Karpas-422 (cell line): ENCODE measurements at regions not wholly inside any gene's neighbourhood (a gene's known extent, or its start where the extent isn't known, plus 50 kb on each side); places are given as distances from the start of the nearest gene placed in this dataset.

Experiments used
- DNase-seq: peaks from one replicate; pipeline ENCODE4 v3.0.0-alpha.2; 2015
- H2AFZ ChIP-seq: fragments of 200-600 bp; sonication (generic); 2 replicates; pipeline ENCODE4 v1.6.1; 2014; ENCODE audit warnings: antibody characterized with exemption, low read length, mixed read lengths
- H3K27ac ChIP-seq: fragments of 200-600 bp; sonication (generic); 2 replicates; pipeline ENCODE4 v1.5.1; 2014; ENCODE audit warnings: mild to moderate bottlenecking, low read length, moderate library complexity
- H3K27me3 ChIP-seq: fragments of 200-600 bp; sonication (generic); 2 replicates; pipeline ENCODE4 v1.6.1; 2014; ENCODE audit warnings: low read length, mixed read lengths
- H3K36me3 ChIP-seq: fragments of 200-600 bp; sonication (generic); 2 replicates; pipeline ENCODE4 v1.6.1; 2014; ENCODE audit warnings: low read length, mixed read lengths; ENCODE audit not compliant: insufficient read depth
- H3K4me1 ChIP-seq: fragments of 200-600 bp; sonication (generic); 2 replicates; pipeline ENCODE4 v1.6.1; 2014; ENCODE audit warnings: mild to moderate bottlenecking, low read length, mixed read lengths
- H3K4me2 ChIP-seq: fragments of 200-600 bp; sonication (generic); 2 replicates; pipeline ENCODE4 v1.6.1; 2014; ENCODE audit warnings: low read length, low read depth, mild to moderate bottlenecking; ENCODE audit not compliant: poor library complexity, severe bottlenecking
- H3K4me3 ChIP-seq: fragments of 200-600 bp; sonication (generic); 2 replicates; pipeline ENCODE4 v1.5.1; 2014; ENCODE audit warnings: mild to moderate bottlenecking, antibody characterized with exemption, low read length, mixed read lengths
- H3K79me2 ChIP-seq: fragments of 200-600 bp; sonication (generic); 2 replicates; pipeline ENCODE4 v1.6.1; 2014; ENCODE audit warnings: mild to moderate bottlenecking, low read length, mixed read lengths
- H3K9ac ChIP-seq: fragments of 200-600 bp; sonication (generic); 2 replicates; pipeline ENCODE4 v1.6.0; 2014; ENCODE audit warnings: low read length
- H3K9me2 ChIP-seq: fragments of 200-600 bp; sonication (generic), shearing (Covaris generic); replicated peaks from 2 replicates; pipeline ENCODE4 v1.6.0; 2014; ENCODE audit warnings: mild to moderate bottlenecking, low read length, moderate library complexity; ENCODE audit not compliant: insufficient read depth
- H3K9me3 ChIP-seq: fragments of 300-700, 200-600 bp; sonication (generic); 2 replicates; pipeline ENCODE4 v1.6.1; 2014; ENCODE audit warnings: low read length, mixed read lengths
- H4K20me1 ChIP-seq: fragments of 200-600 bp; sonication (generic); 2 replicates; pipeline ENCODE4 v1.6.1; 2014; ENCODE audit warnings: mild to moderate bottlenecking, antibody characterized with exemption, low read length, low read depth; ENCODE audit not compliant: insufficient read depth

DNA sequence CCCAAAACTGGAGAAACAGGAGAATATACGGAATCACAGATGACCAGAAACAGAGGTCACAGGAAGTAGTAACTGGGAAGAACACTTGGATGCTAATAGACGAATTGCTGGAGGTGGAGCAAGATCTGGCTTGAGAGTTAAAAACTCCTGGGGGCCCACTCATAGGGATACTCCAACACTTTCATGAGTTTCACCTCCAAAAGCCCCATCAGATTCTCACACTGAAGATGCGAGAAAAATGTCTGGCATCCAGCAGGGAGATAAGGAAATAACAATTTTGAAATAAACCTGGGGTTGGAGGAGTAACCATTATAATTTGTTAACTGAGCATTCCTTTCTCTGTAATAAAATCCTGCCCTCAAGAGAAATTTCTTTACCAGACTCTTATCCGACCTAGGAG is 154.0 kb downstream of the ANXA2 start:
- Histone ChIP-seq H3K9me3 (no peaks in the 10 kb centered on the region), H3K9me2 (no peaks in the 10 kb centered on the region), H3K4me3 (no peak overlapping the region), H2AFZ (no peak overlapping the region), H3K27me3 (no peaks in the 10 kb centered on the region), H3K27ac (no peak overlapping the region), H3K36me3 (no peaks in the 10 kb centered on the region), H3K4me2 (no peak overlapping the region), H3K4me1 (no peaks in the 10 kb centered on the region), H4K20me1 (no peaks in the 10 kb centered on the region), H3K9ac (no peak overlapping the region), H3K79me2 (no peaks in the 10 kb centered on the region)
- DNase-seq: no peak

GRCh38 chr15:60244813-60245212 is 153.0 kb downstream of the ANXA2 start:
- Histone ChIP-seq H3K79me2 (no peaks in the 10 kb centered on the region), H4K20me1 (no peaks in the 10 kb centered on the region), H3K4me2 (no peak overlapping the region), H3K9me2 (no peaks in the 10 kb centered on the region), H3K4me3 (no peak overlapping the region), H3K27ac (no peak overlapping the region), H3K9me3 (no peaks in the 10 kb centered on the region), H2AFZ (no peak overlapping the region), H3K9ac (no peak overlapping the region), H3K4me1 (no peaks in the 10 kb centered on the region), H3K27me3 (no peaks in the 10 kb centered on the region), H3K36me3 (no peaks in the 10 kb centered on the region)
- DNase-seq: no peak

DNA sequence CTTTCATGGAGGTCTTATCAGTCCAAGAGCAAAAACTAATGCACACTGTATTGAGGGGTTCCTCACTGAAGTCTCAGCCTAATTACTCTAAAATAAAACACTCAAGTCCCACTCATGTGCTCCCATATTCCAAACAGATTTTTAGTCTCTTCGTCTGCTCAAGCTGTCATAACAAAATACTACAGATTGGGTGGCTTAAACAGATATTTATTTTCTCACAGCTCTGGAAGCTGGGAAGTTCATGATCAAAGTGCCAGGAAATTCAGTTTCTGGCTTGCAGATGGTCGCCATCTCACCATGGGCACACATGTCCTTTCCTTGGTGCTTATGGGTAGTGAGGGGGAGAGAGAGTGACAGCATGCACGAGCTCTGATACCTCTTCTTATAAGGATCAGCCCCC is 147.5 kb downstream of the ANXA2 start:
- H3K4me2 ChIP-seq: no peak overlapping the region
- no peak overlapping the region for H3K4me3 ChIP-seq
- no peak overlapping the region for H3K27ac ChIP-seq
- no peak overlapping the region for H3K9ac ChIP-seq
- H3K27me3 ChIP-seq: no peaks in the 10 kb centered on the region
- H3K4me1 ChIP-seq: no peaks in the 10 kb centered on the region
- no peaks in the 10 kb centered on the region for H3K79me2 ChIP-seq
- no peak for DNase-seq
- no peaks in the 10 kb centered on the region for H4K20me1 ChIP-seq
- H3K9me2 ChIP-seq: no peaks in the 10 kb centered on the region
- H3K9me3 ChIP-seq: no peaks in the 10 kb centered on the region
- no peak overlapping the region for H2AFZ ChIP-seq
- H3K36me3 ChIP-seq: no peaks in the 10 kb centered on the region

- no peak overlapping the region for H3K4me2 ChIP-seq
- H3K36me3 ChIP-seq: no peaks in the 10 kb centered on the region
- no peaks in the 10 kb centered on the region for H3K4me1 ChIP-seq
- no peaks in the 10 kb centered on the region for H3K79me2 ChIP-seq
- H3K4me3 ChIP-seq: no peak overlapping the region
- no peaks in the 10 kb centered on the region for H3K9me3 ChIP-seq
- no peak overlapping the region for H2AFZ ChIP-seq
- no peaks in the 10 kb centered on the region for H3K9me2 ChIP-seq
- H3K27ac ChIP-seq: no peak overlapping the region
- H3K27me3 ChIP-seq: no peaks in the 10 kb centered on the region
- H3K9ac ChIP-seq: no peak overlapping the region
- no peaks in the 10 kb centered on the region for H4K20me1 ChIP-seq
- DNase-seq: no peak
These were observed 146.3 kb downstream of the ANXA2 start for GRCh38 chr15:60251300-60252070.

GRCh38 chr15:60254416-60254815 is 143.4 kb downstream of the ANXA2 start:
- Histone ChIP-seq H3K36me3 (no peaks in the 10 kb centered on the region), H3K9ac (no peak overlapping the region), H3K9me2 (no peaks in the 10 kb centered on the region), H3K4me3 (no peak overlapping the region), H3K27me3 (no peaks in the 10 kb centered on the region), H3K4me1 (no peaks in the 10 kb centered on the region), H2AFZ (no peak overlapping the region), H3K27ac (no peak overlapping the region), H3K79me2 (no peaks in the 10 kb centered on the region), H4K20me1 (no peaks in the 10 kb centered on the region), H3K4me2 (no peak overlapping the region), H3K9me3 (no peaks in the 10 kb centered on the region)
- no peak for DNase-seq

DNA sequence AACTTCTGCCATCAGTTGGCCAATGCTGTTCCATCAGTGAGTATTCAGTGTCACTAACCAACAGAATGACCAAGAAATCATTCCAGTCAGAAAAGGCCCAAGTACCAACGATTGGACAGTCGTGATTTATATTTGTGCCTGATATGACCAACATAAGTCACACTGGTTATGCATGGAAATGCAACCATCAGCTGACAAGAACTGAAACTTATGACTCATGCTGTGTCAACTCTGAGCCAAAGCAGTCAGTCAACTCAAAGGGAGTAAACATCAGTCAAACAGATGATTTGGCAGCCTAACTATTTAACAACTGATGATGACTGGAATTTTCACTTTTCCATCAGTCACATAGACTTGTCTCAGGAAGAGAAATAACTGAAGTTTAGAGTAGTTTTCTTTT is 142.4 kb downstream of the ANXA2 start:
- Histone ChIP-seq H3K4me3 (no peak overlapping the region), H3K9me2 (no peaks in the 10 kb centered on the region), H3K9ac (no peak overlapping the region), H3K4me2 (no peak overlapping the region), H3K4me1 (no peaks in the 10 kb centered on the region), H3K27me3 (no peaks in the 10 kb centered on the region), H2AFZ (no peak overlapping the region), H3K27ac (no peak overlapping the region), H3K9me3 (no peaks in the 10 kb centered on the region), H3K36me3 (no peaks in the 10 kb centered on the region), H4K20me1 (no peaks in the 10 kb centered on the region), H3K79me2 (no peaks in the 10 kb centered on the region)
- no peak for DNase-seq

- Histone ChIP-seq H3K4me2 (no peak overlapping the region), H3K4me3 (no peak overlapping the region), H3K27ac (no peak overlapping the region), H3K9me3 (no peaks in the 10 kb centered on the region), H4K20me1 (no peaks in the 10 kb centered on the region), H3K9ac (no peak overlapping the region), H3K79me2 (no peaks in the 10 kb centered on the region), H3K36me3 (no peaks in the 10 kb centered on the region), H3K9me2 (no peaks in the 10 kb centered on the region), H3K4me1 (no peaks in the 10 kb centered on the region), H3K27me3 (no peaks in the 10 kb centered on the region), H2AFZ (no peak overlapping the region)
- no peak for DNase-seq
These were observed 140.1 kb downstream of the ANXA2 start for GRCh38 chr15:60257591-60258159.

DNA sequence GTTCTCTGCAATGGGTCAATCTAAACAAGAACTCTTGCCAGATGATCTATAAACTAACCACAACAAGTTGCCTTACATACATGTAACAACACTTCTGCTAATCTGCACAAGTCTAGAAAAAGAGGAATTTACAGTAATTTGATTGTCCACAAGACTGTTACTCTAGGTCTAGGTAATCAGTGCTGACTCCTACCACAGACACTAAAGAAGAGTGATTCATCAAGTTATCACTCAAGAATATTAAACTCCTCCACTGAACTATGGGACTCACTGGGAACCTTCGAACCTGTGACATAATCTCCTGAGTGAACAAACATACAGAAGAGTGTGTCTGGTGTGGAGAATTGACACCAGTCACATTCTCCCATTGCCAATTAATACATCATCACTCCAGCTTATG is 138.3 kb downstream of the ANXA2 start:
- H3K9ac ChIP-seq: no peak overlapping the region
- H4K20me1 ChIP-seq: no peaks in the 10 kb centered on the region
- no peak overlapping the region for H3K27ac ChIP-seq
- DNase-seq: no peak
- no peak overlapping the region for H3K4me3 ChIP-seq
- H3K9me3 ChIP-seq: no peaks in the 10 kb centered on the region
- H3K79me2 ChIP-seq: no peaks in the 10 kb centered on the region
- no peak overlapping the region for H3K4me2 ChIP-seq
- no peaks in the 10 kb centered on the region for H3K9me2 ChIP-seq
- no peaks in the 10 kb centered on the region for H3K4me1 ChIP-seq
- H2AFZ ChIP-seq: no peak overlapping the region
- no peaks in the 10 kb centered on the region for H3K36me3 ChIP-seq
- H3K27me3 ChIP-seq: no peaks in the 10 kb centered on the region
